Activated naive CD8-positive, alpha-beta T cell treated with anti-CD3 and anti-CD28 coated beads, Interleukin-2, amount 50 U/mL, for 24 hours (primary cell): ENCODE measurements at regions not wholly inside any gene's neighbourhood (a gene's known extent, or its start where the extent isn't known, plus 50 kb on each side); places are given as distances from the start of the nearest gene placed in this dataset.

ENCODE experiments used
- ATAC-seq: fragments of 150-1000 bp; cut with Tn5 transposase; one replicate; pipeline ENCODE4 v1.10.0; 2021
- DNase-seq: peaks from one replicate; pipeline ENCODE4 v3.0.0; 2021
- H3K27ac Mint-ChIP-seq: one replicate; pipeline ENCODE4 v1.8.0; 2021; ENCODE audit warnings: mild to moderate bottlenecking, mixed read lengths
- H3K27me3 Mint-ChIP-seq: one replicate; pipeline ENCODE4 v1.8.0; 2021; ENCODE audit warnings: mixed read lengths
- H3K36me3 Mint-ChIP-seq: one replicate; pipeline ENCODE4 v1.8.0; 2021; ENCODE audit warnings: low read depth, mixed read lengths
- H3K4me1 Mint-ChIP-seq: one replicate; pipeline ENCODE4 v1.8.0; 2021; ENCODE audit warnings: mixed read lengths
- H3K4me3 Mint-ChIP-seq: one replicate; pipeline ENCODE4 v1.8.0; 2021; ENCODE audit warnings: mild to moderate bottlenecking, moderate library complexity, mixed read lengths
- H3K9me3 Mint-ChIP-seq: one replicate; pipeline ENCODE4 v1.8.0; 2021; ENCODE audit warnings: mixed read lengths

- ATAC-seq (no peak), DNase-seq (no peak)
- Mint-ChIP-seq H3K36me3 (no peaks in the 10 kb centered on the region), H3K27ac (no peak overlapping the region), H3K27me3 (peaks cover 24% of the 10 kb centered on the region), H3K4me3 (no peak overlapping the region), H3K4me1 (no peaks in the 10 kb centered on the region), H3K9me3 (no peaks in the 10 kb centered on the region)
These were observed 708.7 kb downstream of the UTRN start for GRCh38 chr6:144993870-144994269.

GRCh38 chr6:144997996-144998395 is 712.9 kb downstream of the UTRN start:
- Mint-ChIP-seq H3K27me3 (peaks cover 15% of the 10 kb centered on the region), H3K36me3 (no peaks in the 10 kb centered on the region), H3K9me3 (peaks cover 6% of the 10 kb centered on the region), H3K27ac (no peak overlapping the region), H3K4me1 (no peaks in the 10 kb centered on the region), H3K4me3 (no peak overlapping the region)
- no peak for DNase-seq
- no peak for ATAC-seq

GRCh38 chr6:144999127-144999526 is 714.0 kb downstream of the UTRN start:
- H3K36me3 Mint-ChIP-seq: no peaks in the 10 kb centered on the region
- H3K27ac Mint-ChIP-seq: no peak overlapping the region
- no peaks in the 10 kb centered on the region for H3K4me1 Mint-ChIP-seq
- H3K9me3 Mint-ChIP-seq: peaks cover 6% of the 10 kb centered on the region
- no peak for ATAC-seq
- H3K27me3 Mint-ChIP-seq: peaks cover 12% of the 10 kb centered on the region
- no peak overlapping the region for H3K4me3 Mint-ChIP-seq
- no peak for DNase-seq

GRCh38 chr6:145003145-145003544 is 718.0 kb downstream of the UTRN start:
- H3K9me3 Mint-ChIP-seq: peaks cover 6% of the 10 kb centered on the region
- H3K4me3 Mint-ChIP-seq: no peak overlapping the region
- peaks cover 13% of the 10 kb centered on the region for H3K27me3 Mint-ChIP-seq
- ATAC-seq: no peak
- H3K27ac Mint-ChIP-seq: no peak overlapping the region
- no peak for DNase-seq
- H3K36me3 Mint-ChIP-seq: no peaks in the 10 kb centered on the region
- no peaks in the 10 kb centered on the region for H3K4me1 Mint-ChIP-seq

- ATAC-seq (no peak), DNase-seq (no peak)
- H3K4me1 Mint-ChIP-seq: no peaks in the 10 kb centered on the region
- no peak overlapping the region for H3K4me3 Mint-ChIP-seq
- H3K36me3 Mint-ChIP-seq: no peaks in the 10 kb centered on the region
- no peak overlapping the region for H3K27ac Mint-ChIP-seq
- H3K9me3 Mint-ChIP-seq: peaks cover 6% of the 10 kb centered on the region
- H3K27me3 Mint-ChIP-seq: peaks cover 17% of the 10 kb centered on the region
These were observed 721.8 kb downstream of the UTRN start for GRCh38 chr6:145006914-145007313.

- DNase-seq (no peak), ATAC-seq (no peak)
- Mint-ChIP-seq H3K27me3 (peaks cover 24% of the 10 kb centered on the region), H3K36me3 (no peaks in the 10 kb centered on the region), H3K4me3 (no peak overlapping the region), H3K4me1 (no peaks in the 10 kb centered on the region), H3K27ac (no peak overlapping the region), H3K9me3 (no peaks in the 10 kb centered on the region)
These were observed 723.6 kb downstream of the UTRN start for GRCh38 chr6:145008715-145009114.

- Mint-ChIP-seq H3K36me3 (no peaks in the 10 kb centered on the region), H3K9me3 (no peaks in the 10 kb centered on the region), H3K27ac (no peak overlapping the region), H3K4me3 (no peak overlapping the region), H3K4me1 (no peaks in the 10 kb centered on the region), H3K27me3 (peaks cover 24% of the 10 kb centered on the region)
- no peak for DNase-seq
- ATAC-seq: no peak
These were observed 724.6 kb downstream of the UTRN start for GRCh38 chr6:145009711-145010110.

- no peaks in the 10 kb centered on the region for H3K36me3 Mint-ChIP-seq
- no peak overlapping the region for H3K4me3 Mint-ChIP-seq
- ATAC-seq: no peak
- H3K27me3 Mint-ChIP-seq: peaks cover 20% of the 10 kb centered on the region
- no peak overlapping the region for H3K27ac Mint-ChIP-seq
- peaks cover 15% of the 10 kb centered on the region for H3K4me1 Mint-ChIP-seq
- no peaks in the 10 kb centered on the region for H3K9me3 Mint-ChIP-seq
- no peak for DNase-seq
These were observed 723.2 kb downstream of the EPM2A start for GRCh38 chr6:145012039-145012662.

GRCh38 chr6:145015739-145016558 is 719.4 kb downstream of the EPM2A start:
- Mint-ChIP-seq H3K9me3 (no peaks in the 10 kb centered on the region), H3K27ac (peak overlapping the region; percentile 61), H3K27me3 (peaks cover 10% of the 10 kb centered on the region), H3K4me1 (peaks cover 20% of the 10 kb centered on the region), H3K4me3 (no peak overlapping the region), H3K36me3 (no peaks in the 10 kb centered on the region)
- ATAC-seq (peak; percentile 99), DNase-seq (peak; percentile 16)

GRCh38 chr6:145017051-145017450 is 718.3 kb downstream of the EPM2A start:
- H3K36me3 Mint-ChIP-seq: no peaks in the 10 kb centered on the region
- no peaks in the 10 kb centered on the region for H3K9me3 Mint-ChIP-seq
- no peak for ATAC-seq
- H3K4me3 Mint-ChIP-seq: no peak overlapping the region
- peaks cover 5% of the 10 kb centered on the region for H3K27me3 Mint-ChIP-seq
- no peak for DNase-seq
- H3K27ac Mint-ChIP-seq: peak overlapping the region; percentile 41
- peaks cover 21% of the 10 kb centered on the region for H3K4me1 Mint-ChIP-seq

GRCh38 chr6:145017516-145017915 is 717.8 kb downstream of the EPM2A start:
- Mint-ChIP-seq H3K9me3 (no peaks in the 10 kb centered on the region), H3K27ac (peak overlapping the region; percentile 41), H3K4me1 (peaks cover 26% of the 10 kb centered on the region), H3K36me3 (no peaks in the 10 kb centered on the region), H3K4me3 (no peak overlapping the region), H3K27me3 (peaks cover under 1% of the 10 kb centered on the region)
- ATAC-seq (no peak), DNase-seq (no peak)

GRCh38 chr6:145018027-145018426 is 717.3 kb downstream of the EPM2A start:
- H3K27ac Mint-ChIP-seq: no peak overlapping the region
- DNase-seq (no peak), ATAC-seq (no peak)
- H3K36me3 Mint-ChIP-seq: no peaks in the 10 kb centered on the region
- H3K4me1 Mint-ChIP-seq: peaks cover 28% of the 10 kb centered on the region
- no peaks in the 10 kb centered on the region for H3K27me3 Mint-ChIP-seq
- H3K9me3 Mint-ChIP-seq: no peaks in the 10 kb centered on the region
- H3K4me3 Mint-ChIP-seq: no peak overlapping the region

GRCh38 chr6:145020114-145020513 is 715.2 kb downstream of the EPM2A start:
- H3K9me3 Mint-ChIP-seq: no peaks in the 10 kb centered on the region
- no peaks in the 10 kb centered on the region for H3K27me3 Mint-ChIP-seq
- no peak overlapping the region for H3K27ac Mint-ChIP-seq
- ATAC-seq: no peak
- no peak for DNase-seq
- peaks cover 30% of the 10 kb centered on the region for H3K4me1 Mint-ChIP-seq
- no peak overlapping the region for H3K4me3 Mint-ChIP-seq
- no peaks in the 10 kb centered on the region for H3K36me3 Mint-ChIP-seq

GRCh38 chr6:145020543-145020942 is 714.8 kb downstream of the EPM2A start:
- Mint-ChIP-seq H3K4me3 (no peak overlapping the region), H3K27me3 (no peaks in the 10 kb centered on the region), H3K9me3 (no peaks in the 10 kb centered on the region), H3K36me3 (no peaks in the 10 kb centered on the region), H3K27ac (no peak overlapping the region), H3K4me1 (peaks cover 29% of the 10 kb centered on the region)
- ATAC-seq: no peak
- no peak for DNase-seq

GRCh38 chr6:145022199-145022796 is 713.0 kb downstream of the EPM2A start:
- ATAC-seq: peak; percentile 66
- H3K4me3 Mint-ChIP-seq: no peak overlapping the region
- H3K27ac Mint-ChIP-seq: peak overlapping the region; percentile 65
- no peaks in the 10 kb centered on the region for H3K36me3 Mint-ChIP-seq
- no peak for DNase-seq
- H3K27me3 Mint-ChIP-seq: peaks cover 5% of the 10 kb centered on the region
- H3K4me1 Mint-ChIP-seq: peaks cover 14% of the 10 kb centered on the region
- no peaks in the 10 kb centered on the region for H3K9me3 Mint-ChIP-seq
